ENCODE measurements at regions not wholly inside any gene's neighbourhood (a gene's known extent, or its start where the extent isn't known, plus 50 kb on each side); places are given as distances from the start of the nearest gene placed in this dataset.

DNA sequence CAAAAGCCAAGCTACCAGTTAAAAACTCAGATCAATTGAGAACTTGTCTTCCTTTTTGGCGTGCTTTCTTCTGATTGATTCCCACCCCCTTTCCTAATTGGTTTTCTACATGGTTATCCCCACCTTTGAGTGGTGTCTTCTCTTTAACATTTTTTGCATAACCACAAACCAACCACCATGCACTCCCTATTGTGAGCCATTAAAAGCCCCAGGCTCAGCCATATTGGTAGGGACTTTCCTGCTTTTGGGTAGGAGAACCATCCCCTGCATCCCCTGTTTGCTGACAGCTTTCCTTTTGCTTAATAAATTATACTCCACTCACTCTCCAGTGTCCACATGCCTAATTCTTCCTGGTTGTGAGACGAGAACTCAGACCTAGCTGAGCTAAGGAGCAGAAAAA, 1651.4 kb upstream of the IGFBP7 start:
- BruUV-seq (replicated peaks) = no TSS peak
- Mint-ChIP-seq H3K27me3 (ENCODE audit: unreplicated experiment) (no peaks in the 10 kb centered on the region), H3K9me3 (ENCODE audit: low read depth, unreplicated experiment) (no peaks in the 10 kb centered on the region), H3K27ac (ENCODE audit: unreplicated experiment) (no peak overlapping the region), H3K4me3 (ENCODE audit: low read depth, unreplicated experiment) (no peak overlapping the region), H3K4me1 (ENCODE audit: low read depth, unreplicated experiment) (no peaks in the 10 kb centered on the region), H3K36me3 (ENCODE audit: insufficient read depth, unreplicated experiment) (no peaks in the 10 kb centered on the region)
- TF ChIP-seq, protein P1, sequence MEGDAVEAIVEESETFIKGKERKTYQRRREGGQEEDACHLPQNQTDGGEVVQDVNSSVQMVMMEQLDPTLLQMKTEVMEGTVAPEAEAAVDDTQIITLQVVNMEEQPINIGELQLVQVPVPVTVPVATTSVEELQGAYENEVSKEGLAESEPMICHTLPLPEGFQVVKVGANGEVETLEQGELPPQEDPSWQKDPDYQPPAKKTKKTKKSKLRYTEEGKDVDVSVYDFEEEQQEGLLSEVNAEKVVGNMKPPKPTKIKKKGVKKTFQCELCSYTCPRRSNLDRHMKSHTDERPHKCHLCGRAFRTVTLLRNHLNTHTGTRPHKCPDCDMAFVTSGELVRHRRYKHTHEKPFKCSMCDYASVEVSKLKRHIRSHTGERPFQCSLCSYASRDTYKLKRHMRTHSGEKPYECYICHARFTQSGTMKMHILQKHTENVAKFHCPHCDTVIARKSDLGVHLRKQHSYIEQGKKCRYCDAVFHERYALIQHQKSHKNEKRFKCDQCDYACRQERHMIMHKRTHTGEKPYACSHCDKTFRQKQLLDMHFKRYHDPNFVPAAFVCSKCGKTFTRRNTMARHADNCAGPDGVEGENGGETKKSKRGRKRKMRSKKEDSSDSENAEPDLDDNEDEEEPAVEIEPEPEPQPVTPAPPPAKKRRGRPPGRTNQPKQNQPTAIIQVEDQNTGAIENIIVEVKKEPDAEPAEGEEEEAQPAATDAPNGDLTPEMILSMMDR (IDR thresholded peaks at IDR 0.05; ENCODE audit: unreplicated experiment) = no peak
- CTCF ChIA-PET = no interaction called here
- no peak for DNase-seq
- intact Hi-C loops (cut with micrococcal nuclease; ENCODE audit: unreplicated experiment) = no loop called here

DNA sequence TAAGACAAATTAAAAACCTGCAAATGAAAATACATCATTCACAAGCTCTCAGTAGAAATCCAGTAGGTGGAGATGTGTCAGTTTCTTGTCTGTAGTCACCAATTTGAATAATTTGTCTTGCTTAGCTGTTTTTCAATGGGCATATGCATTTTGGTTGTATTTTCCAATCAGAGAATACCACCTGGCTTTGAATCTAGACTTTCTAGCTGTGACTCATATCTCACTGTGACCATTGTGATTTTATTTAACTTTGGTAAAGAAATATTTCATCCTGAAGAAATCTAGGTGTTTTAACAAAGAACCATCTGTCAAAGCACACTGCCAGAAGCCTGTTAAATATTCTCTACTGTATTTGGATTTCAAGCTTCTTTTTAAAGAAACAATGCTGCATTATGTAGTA, 1650.6 kb upstream of the IGFBP7 start:
- DNase-seq = no peak

DNA sequence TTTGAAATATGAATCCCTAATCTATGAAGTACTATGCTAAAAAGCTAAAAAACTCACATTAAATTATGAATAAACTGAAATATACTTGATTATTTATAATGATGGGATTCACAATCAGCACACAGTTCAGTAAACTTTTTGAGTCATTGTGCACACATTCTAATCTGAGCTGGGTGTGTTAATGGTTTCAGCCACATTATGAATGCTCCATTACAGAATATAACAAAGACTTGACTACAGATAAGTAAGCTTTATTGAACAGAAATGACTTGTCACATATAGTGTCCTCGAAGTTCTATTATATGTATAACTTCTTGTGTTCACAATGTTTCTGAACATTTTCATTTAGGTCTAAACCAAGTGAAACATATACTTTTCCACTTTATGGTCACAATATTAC, 1649.9 kb upstream of the IGFBP7 start:
- intact Hi-C loops (cut with micrococcal nuclease; ENCODE audit: unreplicated experiment) = no loop called here
- CTCF ChIA-PET = no interaction called here
- H3K27ac Mint-ChIP-seq (ENCODE audit: unreplicated experiment) = no peak overlapping the region
- no peak overlapping the region for H3K4me3 Mint-ChIP-seq (ENCODE audit: low read depth, unreplicated experiment)
- no peaks in the 10 kb centered on the region for H3K4me1 Mint-ChIP-seq (ENCODE audit: low read depth, unreplicated experiment)
- TF ChIP-seq, protein P1 (IDR thresholded peaks at IDR 0.05; ENCODE audit: unreplicated experiment) = no peak
- no peaks in the 10 kb centered on the region for H3K27me3 Mint-ChIP-seq (ENCODE audit: unreplicated experiment)
- DNase-seq = no peak
- no peaks in the 10 kb centered on the region for H3K9me3 Mint-ChIP-seq (ENCODE audit: low read depth, unreplicated experiment)
- BruUV-seq (replicated peaks) = no TSS peak
- no peaks in the 10 kb centered on the region for H3K36me3 Mint-ChIP-seq (ENCODE audit: insufficient read depth, unreplicated experiment)

More for the DNA sequence above, 1650.6 kb upstream of the IGFBP7 start:
- Mint-ChIP-seq H3K36me3 (ENCODE audit: insufficient read depth, unreplicated experiment) (no peaks in the 10 kb centered on the region), H3K9me3 (ENCODE audit: low read depth, unreplicated experiment) (no peaks in the 10 kb centered on the region), H3K4me3 (ENCODE audit: low read depth, unreplicated experiment) (no peak overlapping the region), H3K27me3 (ENCODE audit: unreplicated experiment) (no peaks in the 10 kb centered on the region), H3K4me1 (ENCODE audit: low read depth, unreplicated experiment) (no peaks in the 10 kb centered on the region), H3K27ac (ENCODE audit: unreplicated experiment) (no peak overlapping the region)
- TF ChIP-seq, protein P1 (IDR thresholded peaks at IDR 0.05; ENCODE audit: unreplicated experiment) = no peak
- intact Hi-C loops (cut with micrococcal nuclease; ENCODE audit: unreplicated experiment) = no loop called here
- CTCF ChIA-PET = no interaction called here
- BruUV-seq (replicated peaks) = no TSS peak

DNA sequence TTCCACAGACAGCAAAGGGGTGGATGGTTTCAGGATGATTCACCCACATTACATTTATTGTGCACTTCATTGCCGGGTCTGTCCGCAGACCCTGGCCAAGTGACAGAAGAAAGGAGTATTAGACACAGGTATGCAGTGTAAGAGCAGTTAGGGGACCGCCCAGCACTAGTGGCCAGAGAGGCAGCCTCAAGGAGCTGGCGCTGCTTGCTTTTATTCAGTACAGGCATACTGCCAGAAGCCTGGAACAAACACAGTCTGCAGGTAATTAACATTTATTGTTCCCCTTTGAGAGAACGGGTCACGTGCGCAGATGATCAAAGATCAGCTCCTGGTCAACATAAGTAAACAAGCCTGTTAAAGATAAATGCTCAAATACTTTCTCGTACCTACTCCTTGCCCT, 1639.0 kb upstream of the IGFBP7 start:
- H3K27ac Mint-ChIP-seq (ENCODE audit: unreplicated experiment) = no peak overlapping the region
- no peaks in the 10 kb centered on the region for H3K9me3 Mint-ChIP-seq (ENCODE audit: low read depth, unreplicated experiment)
- CTCF ChIA-PET = no interaction called here
- no peak for DNase-seq
- TF ChIP-seq, protein P1 (IDR thresholded peaks at IDR 0.05; ENCODE audit: unreplicated experiment) = no peak
- no peak overlapping the region for H3K4me3 Mint-ChIP-seq (ENCODE audit: low read depth, unreplicated experiment)
- H3K27me3 Mint-ChIP-seq (ENCODE audit: unreplicated experiment) = no peaks in the 10 kb centered on the region
- no peaks in the 10 kb centered on the region for H3K4me1 Mint-ChIP-seq (ENCODE audit: low read depth, unreplicated experiment)
- intact Hi-C loops (cut with micrococcal nuclease; ENCODE audit: unreplicated experiment) = no loop called here
- BruUV-seq (replicated peaks) = no TSS peak
- no peaks in the 10 kb centered on the region for H3K36me3 Mint-ChIP-seq (ENCODE audit: insufficient read depth, unreplicated experiment)

DNA sequence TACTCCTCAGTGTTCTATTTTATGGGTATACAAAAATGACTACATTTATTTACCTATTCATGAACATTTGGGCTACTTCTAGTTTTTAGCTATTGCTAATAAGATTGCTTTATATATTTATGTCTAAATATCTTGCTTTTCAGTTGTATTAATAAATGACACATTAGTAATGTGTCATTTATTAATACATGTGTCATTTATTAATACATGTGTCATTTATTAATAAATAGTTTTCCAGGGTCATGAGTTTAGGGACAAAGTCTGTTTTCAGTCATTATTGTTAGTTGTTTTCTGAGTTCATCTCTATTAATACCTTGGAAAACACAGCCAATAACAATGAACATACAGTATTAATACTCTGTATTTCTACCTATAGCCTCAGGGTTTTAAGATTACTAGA, 1630.7 kb upstream of the IGFBP7 start:
- Mint-ChIP-seq H3K27me3 (ENCODE audit: unreplicated experiment) (no peaks in the 10 kb centered on the region), H3K9me3 (ENCODE audit: low read depth, unreplicated experiment) (peaks cover 8% of the 10 kb centered on the region), H3K27ac (ENCODE audit: unreplicated experiment) (no peak overlapping the region), H3K4me1 (ENCODE audit: low read depth, unreplicated experiment) (no peaks in the 10 kb centered on the region), H3K36me3 (ENCODE audit: insufficient read depth, unreplicated experiment) (no peaks in the 10 kb centered on the region), H3K4me3 (ENCODE audit: low read depth, unreplicated experiment) (no peak overlapping the region)
- no peak for DNase-seq
- intact Hi-C loops (cut with micrococcal nuclease; ENCODE audit: unreplicated experiment) = no loop called here
- CTCF ChIA-PET = no interaction called here
- TF ChIP-seq, protein P1 (IDR thresholded peaks at IDR 0.05; ENCODE audit: unreplicated experiment) = no peak
- BruUV-seq (replicated peaks) = no TSS peak

Measured in Calu3 (cell line).